T-cell (primary cell): ENCODE measurements at regions not wholly inside any gene's neighbourhood (a gene's known extent, or its start where the extent isn't known, plus 50 kb on each side); places are given as distances from the start of the nearest gene placed in this dataset.

Experiments used
- ATAC-seq, 4 experiments: fragments of 200-7000 bp in 3 of 4; fragments of 150-1000 bp in 1 of 4; cut with Tn5 transposase; replicated peaks in 1 of 4; 1 replicate in 3 of 4; 2 replicates in 1 of 4; pipeline ENCODE4 v1.10.0; 2021; ENCODE audit warnings: moderate library complexity in 3 of 4, mild to moderate bottlenecking in 2 of 4, moderate number of reproducible peaks in 1 of 4
- CTCF ChIA-PET, 2 donors: fragments of 300-600 bp; sonication (Branson Sonifier 250); formaldehyde crosslinking; loops; one replicate each; lab custom pipeline; 2022; ENCODE audit warnings: antibody characterized with exemption in 2 of 2; lab: Charles Lee
- POLR2A ChIA-PET, 2 donors: fragments of 300-600 bp; sonication (Branson Sonifier 250); formaldehyde crosslinking; loops; one replicate each; lab custom pipeline; 2022; ENCODE audit warnings: antibody characterized with exemption in 2 of 2; lab: Charles Lee
- DNase-seq, 35 experiments: peaks; one replicate each; pipeline versions ENCODE4 v3.0.0 to v3.0.0-alpha.2; 2013 to 2023
- H3K27ac ChIP-seq: one replicate; pipeline ENCODE4 v1.5.1; 2013; ENCODE audit warnings: low read length
- H3K27me3 ChIP-seq, 2 experiments: replicated peaks in 1 of 2; 1 replicate in 1 of 2; 2 replicates in 1 of 2; pipeline versions ENCODE4 v1.6.1 to v1.7.0; 2013; ENCODE audit warnings: low read length in 1 of 2, mixed read lengths in 1 of 2; ENCODE audit not compliant: control insufficient read depth in 2 of 2, insufficient read depth in 2 of 2; ENCODE audit errors: extremely low read depth in 1 of 2
- H3K36me3 ChIP-seq, 2 donors: 1 replicate in 1 of 2; 2 replicates in 1 of 2; pipeline versions ENCODE4 v1.6.1 to v1.7.0; 2013; ENCODE audit warnings: low read length in 1 of 2; ENCODE audit not compliant: control insufficient read depth in 2 of 2, insufficient read depth in 1 of 2; ENCODE audit errors: extremely low read depth in 1 of 2
- H3K4me1 ChIP-seq, 2 experiments: 1 replicate in 1 of 2; 2 replicates in 1 of 2; pipeline versions ENCODE4 v1.6.1 to v1.7.0; 2013; ENCODE audit warnings: low read length in 2 of 2, mixed read lengths in 1 of 2; ENCODE audit not compliant: insufficient read depth in 2 of 2, control insufficient read depth in 1 of 2; ENCODE audit errors: extremely low read depth in 1 of 2
- H3K4me3 ChIP-seq, 2 donors: 1 replicate in 1 of 2; 2 replicates in 1 of 2; pipeline versions ENCODE4 v1.5.1 to v1.7.0; 2013; ENCODE audit warnings: mild to moderate bottlenecking in 2 of 2, low read length in 1 of 2, moderate library complexity in 1 of 2; ENCODE audit not compliant: control insufficient read depth in 1 of 2; ENCODE audit errors: extremely low read depth in 1 of 2
- H3K9me3 ChIP-seq: 2 replicates; pipeline ENCODE4 v1.7.0; 2013
- H3K27ac Mint-ChIP-seq, 2 donors: one replicate each; pipeline ENCODE4 v1.8.0; 2020 to 2021; ENCODE audit warnings: mild to moderate bottlenecking in 2 of 2, mixed read lengths in 2 of 2
- H3K27me3 Mint-ChIP-seq, 2 donors: one replicate each; pipeline ENCODE4 v1.8.0; 2021 to 2022; ENCODE audit warnings: mixed read lengths in 2 of 2
- H3K36me3 Mint-ChIP-seq: one replicate; pipeline ENCODE4 v1.8.0; 2021; ENCODE audit warnings: mixed read lengths
- H3K4me1 Mint-ChIP-seq, 3 donors: one replicate each; pipeline ENCODE4 v1.8.0; 2020 to 2022; ENCODE audit warnings: mixed read lengths in 3 of 3, mild to moderate bottlenecking in 1 of 3
- H3K4me3 Mint-ChIP-seq, 3 donors: one replicate each; pipeline ENCODE4 v1.8.0; 2020 to 2022; ENCODE audit warnings: mild to moderate bottlenecking in 3 of 3, mixed read lengths in 3 of 3, moderate library complexity in 3 of 3
- H3K9me3 Mint-ChIP-seq, 3 donors: one replicate each; pipeline ENCODE4 v1.8.0; 2020 to 2022; ENCODE audit warnings: mixed read lengths in 3 of 3
- WGBS: methylation state at CpG from one replicate; pipeline ENCODE4 v1.1.5; 2013; ENCODE audit warnings: missing lambda C conversion rate; ENCODE audit not compliant: insufficient coverage; 5-methylcytosine and 5-hydroxymethylcytosine counted together

- no peak overlapping the region for H3K27ac ChIP-seq
- ATAC-seq = no peak
- no peaks in the 10 kb centered on the region for H3K27me3 ChIP-seq
- ChIA-PET CTCF (no interaction called here), POLR2A (no interaction called here)
- no peak overlapping the region for H3K4me3 ChIP-seq
- Mint-ChIP-seq H3K9me3 (peaks cover 0 to 6% (median 0%) of the 10 kb centered on the region in 3 donors), H3K4me1 (no peaks in the 10 kb centered on the region), H3K36me3 (no peaks in the 10 kb centered on the region), H3K27ac (no peak overlapping the region), H3K4me3 (no peak overlapping the region), H3K27me3 (peaks cover 0 to 3% of the 10 kb centered on the region in 2 donors)
- H3K9me3 ChIP-seq = no peaks in the 10 kb centered on the region
- H3K4me1 ChIP-seq = no peaks in the 10 kb centered on the region
- no peak for DNase-seq
- no peaks in the 10 kb centered on the region for H3K36me3 ChIP-seq
These were observed 231.9 kb upstream of the SGK1 start for GRCh38 chr6:134549854-134550253.

- no peak overlapping the region for H3K4me3 Mint-ChIP-seq
- WGBS = 100% methylated on average over 1 of the region's 8 CpGs
- ATAC-seq = no peak
- ChIA-PET CTCF (no interaction called here), POLR2A (no interaction called here)
- Histone ChIP-seq H3K27ac (no peak overlapping the region), H3K27me3 (no peaks in the 10 kb centered on the region), H3K4me1 (peaks cover 0 to 10% of the 10 kb centered on the region in 2 experiments), H3K36me3 (no peaks in the 10 kb centered on the region), H3K9me3 (no peaks in the 10 kb centered on the region), H3K4me3 (no peak overlapping the region)
- H3K36me3 Mint-ChIP-seq = no peaks in the 10 kb centered on the region
- DNase-seq = no peak
- peaks cover 0 to 2% of the 10 kb centered on the region in 2 donors for H3K27me3 Mint-ChIP-seq
- peaks cover 11 to 14% (median 12%) of the 10 kb centered on the region in 3 donors for H3K4me1 Mint-ChIP-seq
- no peaks in the 10 kb centered on the region for H3K9me3 Mint-ChIP-seq
- H3K27ac Mint-ChIP-seq = no peak overlapping the region
These were observed 229.2 kb upstream of the SGK1 start for GRCh38 chr6:134546962-134547645.

GRCh38 chr6:134544737-134545136 is 226.8 kb upstream of the SGK1 start:
- ATAC-seq (no peak), DNase-seq (no peak)
- no peak overlapping the region for H3K4me3 ChIP-seq
- H3K36me3 ChIP-seq = no peaks in the 10 kb centered on the region
- Mint-ChIP-seq H3K36me3 (no peaks in the 10 kb centered on the region), H3K4me1 (peaks cover 24 to 27% (median 25%) of the 10 kb centered on the region in 3 donors), H3K4me3 (no peak overlapping the region), H3K27ac (no peak overlapping the region), H3K9me3 (no peaks in the 10 kb centered on the region), H3K27me3 (peaks cover 0 to 1% of the 10 kb centered on the region in 2 donors)
- CTCF ChIA-PET = no interaction called here
- POLR2A ChIA-PET = no interaction called here
- no peaks in the 10 kb centered on the region for H3K9me3 ChIP-seq
- 100% methylated on average over 1 of the region's 2 CpGs for WGBS
- peaks cover 0 to 3% of the 10 kb centered on the region in 2 experiments for H3K27me3 ChIP-seq
- H3K4me1 ChIP-seq = peaks cover 6 to 24% of the 10 kb centered on the region in 2 experiments
- H3K27ac ChIP-seq = no peak overlapping the region

DNA sequence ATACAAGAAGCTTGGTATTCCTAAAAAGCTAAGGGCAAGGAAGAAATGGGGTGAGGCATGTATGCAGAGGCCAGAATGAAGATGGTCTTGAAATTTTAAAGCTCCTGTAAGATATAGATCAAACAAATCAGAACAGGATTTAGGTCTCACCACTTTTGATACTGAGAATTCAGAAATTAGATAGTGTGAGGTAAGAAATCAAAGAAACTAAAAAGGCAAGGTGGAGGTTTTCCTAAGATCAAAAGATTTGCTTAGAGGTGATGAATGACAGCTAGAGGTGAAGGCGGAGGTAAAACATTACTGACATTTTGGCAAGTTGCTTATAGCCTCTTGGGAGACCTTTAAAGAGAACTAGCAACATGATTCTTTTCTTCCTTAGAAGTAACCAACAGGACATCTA is 225.2 kb upstream of the SGK1 start:
- Mint-ChIP-seq H3K9me3 (no peaks in the 10 kb centered on the region), H3K36me3 (no peaks in the 10 kb centered on the region), H3K4me1 (peaks cover 27 to 30% (median 29%) of the 10 kb centered on the region in 3 donors), H3K4me3 (no peak overlapping the region), H3K27me3 (peaks cover 0 to 2% of the 10 kb centered on the region in 2 donors), H3K27ac (peak overlapping the region in 1 of 2 donors; percentile 2)
- ChIA-PET POLR2A (interaction anchor here in 1 of 2 donors (0.6 kb wide), 1 partner anchor 21 kb away, joined by 3 read pairs; no protein-coding TSS in a partner anchor), CTCF (no interaction called here)
- H3K27me3 ChIP-seq = peaks cover 0 to 3% of the 10 kb centered on the region in 2 experiments
- H3K4me1 ChIP-seq = peaks cover 8 to 25% of the 10 kb centered on the region in 2 experiments
- ATAC-seq (peak in 3 of 4 experiments; percentile 34 to 74 (median 48)), DNase-seq (peak in 1 of 35 experiments; percentile 25)
- no peak overlapping the region for H3K4me3 ChIP-seq
- no peak overlapping the region for H3K27ac ChIP-seq
- no peaks in the 10 kb centered on the region for H3K9me3 ChIP-seq
- no CpG with 5 or more reads among the region's 1 CpG for WGBS
- H3K36me3 ChIP-seq = no peaks in the 10 kb centered on the region

DNA sequence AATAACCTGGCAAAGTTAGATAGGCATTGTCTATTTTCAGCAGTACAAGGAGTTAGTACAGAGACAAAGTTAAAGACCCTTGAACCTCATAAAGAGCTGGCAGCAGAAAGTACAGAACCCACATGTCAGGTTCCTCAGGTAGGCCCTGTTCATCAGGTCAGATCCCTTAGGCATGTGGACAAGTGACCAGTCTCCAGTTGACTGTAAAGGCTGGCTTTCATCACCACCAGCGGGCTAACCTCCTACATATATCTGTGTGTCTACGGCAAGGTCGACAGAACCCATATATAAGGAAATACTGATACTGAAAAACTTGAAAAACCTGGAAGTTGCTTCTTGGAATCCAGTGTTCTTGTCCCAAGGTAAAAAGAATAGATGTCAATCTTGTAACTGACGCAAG is 223.1 kb upstream of the SGK1 start:
- 80% methylated on average over 1 of the region's 4 CpGs for WGBS
- POLR2A ChIA-PET = no interaction called here
- CTCF ChIA-PET = no interaction called here
- ATAC-seq = no peak
- no peaks in the 10 kb centered on the region for H3K9me3 Mint-ChIP-seq
- H3K27ac Mint-ChIP-seq = no peak overlapping the region
- H3K36me3 Mint-ChIP-seq = no peaks in the 10 kb centered on the region
- Histone ChIP-seq H3K4me1 (peaks cover 8 to 25% of the 10 kb centered on the region in 2 experiments), H3K27ac (no peak overlapping the region), H3K36me3 (no peaks in the 10 kb centered on the region), H3K9me3 (no peaks in the 10 kb centered on the region), H3K4me3 (no peak overlapping the region), H3K27me3 (peaks cover 0 to 3% of the 10 kb centered on the region in 2 experiments)
- no peak for DNase-seq
- peaks cover 29 to 33% (median 32%) of the 10 kb centered on the region in 3 donors for H3K4me1 Mint-ChIP-seq
- peaks cover 0 to 2% of the 10 kb centered on the region in 2 donors for H3K27me3 Mint-ChIP-seq
- no peak overlapping the region for H3K4me3 Mint-ChIP-seq

GRCh38 chr6:134539865-134540323 is 222.0 kb upstream of the SGK1 start:
- DNase-seq = peak in 11 of 35 experiments; percentile 9 to 40 (median 19)
- ChIA-PET CTCF (interaction anchor here in 1 of 2 donors (1.4 kb wide), 1 partner anchor 11 kb away, joined by 3 read pairs; no protein-coding TSS in a partner anchor), POLR2A (interaction anchor here in 1 of 2 donors (0.5 kb wide), 1 partner anchor 9 kb away, joined by 3 read pairs; no protein-coding TSS in a partner anchor)
- no peaks in the 10 kb centered on the region for H3K9me3 Mint-ChIP-seq
- Histone ChIP-seq H3K36me3 (no peaks in the 10 kb centered on the region), H3K4me3 (no peak overlapping the region), H3K4me1 (peaks cover 10 to 30% of the 10 kb centered on the region in 2 experiments), H3K27ac (no peak overlapping the region), H3K9me3 (no peaks in the 10 kb centered on the region), H3K27me3 (peaks cover 0 to 3% of the 10 kb centered on the region in 2 experiments)
- H3K4me1 Mint-ChIP-seq = peaks cover 36 to 40% (median 38%) of the 10 kb centered on the region in 3 donors
- no peak overlapping the region for H3K27ac Mint-ChIP-seq
- peak in 3 of 4 experiments; percentile 48 to 87 (median 71) for ATAC-seq
- peak overlapping the region in 2 of 3 donors; percentile 11 to 50 for H3K4me3 Mint-ChIP-seq
- WGBS = 20% methylated on average over 4 of the region's 7 CpGs
- H3K36me3 Mint-ChIP-seq = no peaks in the 10 kb centered on the region
- peaks cover 0 to 2% of the 10 kb centered on the region in 2 donors for H3K27me3 Mint-ChIP-seq
